OCI-LY3 (cell line): ENCODE measurements at regions not wholly inside any gene's neighbourhood (a gene's known extent, or its start where the extent isn't known, plus 50 kb on each side); places are given as distances from the start of the nearest gene placed in this dataset.

Source experiments
- CTCF ChIP-seq: fragments of 200-600, 300-600 bp; sonication (generic); IDR thresholded peaks from 2 replicates; pipeline ENCODE4 v1.5.1; 2014; ENCODE audit warnings: antibody characterized with exemption, low read length, low read depth
- EZH2phosphoT487 ChIP-seq: fragments of 200-600 bp; shearing (Covaris generic); IDR thresholded peaks from 2 replicates; pipeline ENCODE4 v1.6.1; 2018; ENCODE audit warnings: antibody characterized with exemption, mixed run types, low read depth

GRCh38 chr5:74198156-74198555, 442.4 kb downstream of the ENC1 start:
- TF ChIP-seq CTCF (no peak), EZH2phosphoT487 (no peak)
